SW480 (cell line): ENCODE measurements at regions not wholly inside any gene's neighbourhood (a gene's known extent, or its start where the extent isn't known, plus 50 kb on each side); places are given as distances from the start of the nearest gene placed in this dataset.
A peak's percentile ranks its signal among the peaks of the same experiment; 100 is the strongest.

Experiments used
- DNase-seq: peaks from one replicate; pipeline ENCODE4 v3.0.0-alpha.2; 2016; ENCODE audit warnings: low spot score

GRCh38 chr3:28738425-28738824 lies 389.8 kb upstream of the AZI2 start:
- no peak for DNase-seq

GRCh38 chr3:28739647-28740046 lies 391.0 kb upstream of the AZI2 start:
- DNase-seq, result no peak

- no peak for DNase-seq
Measured at GRCh38 chr3:28743271-28743670, 394.6 kb upstream of the AZI2 start.

GRCh38 chr3:28743831-28744230 lies 395.2 kb upstream of the AZI2 start:
- DNase-seq, result no peak

- DNase-seq, result peak; percentile 49
Measured at GRCh38 chr3:28745436-28745835, 396.8 kb upstream of the AZI2 start.

- DNase-seq, result no peak
Measured at GRCh38 chr3:28745916-28746617, 397.4 kb upstream of the AZI2 start.

GRCh38 chr3:28746990-28747389 lies 398.4 kb upstream of the AZI2 start:
- DNase-seq, result no peak

- DNase-seq, result no peak
Measured at GRCh38 chr3:28751864-28752263, 403.2 kb upstream of the AZI2 start.

- no peak for DNase-seq
Measured at GRCh38 chr3:28752290-28752689, 403.7 kb upstream of the AZI2 start.

- no peak for DNase-seq
Measured at GRCh38 chr3:28756056-28756455, 407.4 kb upstream of the AZI2 start.

- no peak for DNase-seq
Measured at GRCh38 chr3:28758115-28758514, 409.5 kb upstream of the AZI2 start.

GRCh38 chr3:28761375-28761774 lies 412.8 kb upstream of the AZI2 start:
- no peak for DNase-seq

- no peak for DNase-seq
Measured at GRCh38 chr3:28765194-28765593, 416.6 kb upstream of the AZI2 start.

GRCh38 chr3:28768439-28768838 lies 419.8 kb upstream of the AZI2 start:
- no peak for DNase-seq

GRCh38 chr3:28777806-28778475 lies 429.3 kb upstream of the AZI2 start:
- DNase-seq, result no peak

GRCh38 chr3:28780480-28780879 lies 431.9 kb upstream of the AZI2 start:
- DNase-seq, result no peak

- no peak for DNase-seq
Measured at GRCh38 chr3:28781053-28781452, 432.4 kb upstream of the AZI2 start.

GRCh38 chr3:28786446-28786845 lies 437.8 kb upstream of the AZI2 start:
- no peak for DNase-seq

GRCh38 chr3:28788571-28788970 lies 439.9 kb upstream of the AZI2 start:
- no peak for DNase-seq

- no peak for DNase-seq
Measured at GRCh38 chr3:28791713-28792255, 443.2 kb upstream of the AZI2 start.

GRCh38 chr3:28792604-28793003 lies 444.0 kb upstream of the AZI2 start:
- no peak for DNase-seq

- DNase-seq, result no peak
Measured at GRCh38 chr3:28799084-28799483, 450.5 kb upstream of the AZI2 start.

GRCh38 chr3:28800203-28800602 lies 451.6 kb upstream of the AZI2 start:
- DNase-seq, result no peak

- DNase-seq, result no peak
Measured at GRCh38 chr3:28808068-28808467, 459.4 kb upstream of the AZI2 start.
